ENCODE measurements at regions not wholly inside any gene's neighbourhood (a gene's known extent, or its start where the extent isn't known, plus 50 kb on each side); places are given as distances from the start of the nearest gene placed in this dataset.

- TF ChIP-seq POLR2A (IDR thresholded peaks at IDR 0.05) = no peak
- no peak for TF ChIP-seq CTCF (IDR thresholded peaks at IDR 0.05)
- no peak for TF ChIP-seq EP300 (IDR thresholded peaks at IDR 0.05)
- no peak for TF ChIP-seq POLR2AphosphoS5 (IDR thresholded peaks at IDR 0.05)
Observed at GRCh38 chr4:28117084-28117682, 1256.5 kb downstream of the STIM2 start.
